GM18502 (cell line): ENCODE measurements at regions not wholly inside any gene's neighbourhood (a gene's known extent, or its start where the extent isn't known, plus 50 kb on each side); places are given as distances from the start of the nearest gene placed in this dataset.

Source experiments
- ATAC-seq: cut with Tn5 transposase; IDR thresholded peaks from one replicate; pipeline ENCODE4 v1.9.1; 2021; ENCODE audit warnings: mild to moderate bottlenecking; ENCODE audit not compliant: unreplicated experiment, poor library complexity

DNA sequence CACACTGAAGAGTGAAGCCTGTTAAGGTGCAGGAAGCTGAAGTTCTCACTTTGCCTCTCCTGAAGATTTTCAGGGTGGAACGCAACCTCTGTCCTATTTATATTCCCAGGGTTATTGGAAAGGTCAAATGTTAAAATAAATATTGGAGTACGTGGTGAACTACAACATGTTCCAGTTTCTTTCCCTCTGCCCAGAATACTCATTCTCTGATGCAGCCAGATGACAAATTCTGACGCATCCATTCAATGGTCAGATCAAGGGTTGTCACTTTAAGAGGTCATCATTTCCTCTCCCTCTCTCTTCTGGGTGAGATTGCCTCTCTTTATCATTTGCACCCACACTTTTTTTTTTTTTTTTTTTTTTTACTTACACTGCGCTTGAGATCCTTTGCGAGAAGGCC lies 277.1 kb downstream of the BRINP1 start:
- ATAC-seq = no peak

DNA sequence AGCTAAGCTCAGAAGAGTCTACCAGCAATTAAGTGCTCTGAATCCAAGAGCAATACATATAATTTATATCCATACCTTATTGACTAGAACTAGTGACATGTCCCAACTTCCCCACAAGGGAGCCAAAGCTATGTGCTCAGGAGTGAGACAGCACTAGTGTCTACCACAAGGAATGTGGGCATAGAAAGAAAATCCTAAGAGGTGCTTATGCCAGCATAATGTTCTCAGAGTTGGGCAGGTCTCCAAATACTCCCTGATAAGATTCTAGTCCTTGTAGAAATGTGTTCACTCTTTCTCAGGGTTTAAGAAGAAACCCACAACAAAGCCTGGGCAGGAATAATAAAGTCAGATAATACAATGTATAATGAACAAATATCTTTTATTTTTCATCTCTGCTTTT lies 275.1 kb downstream of the BRINP1 start:
- no peak for ATAC-seq

DNA sequence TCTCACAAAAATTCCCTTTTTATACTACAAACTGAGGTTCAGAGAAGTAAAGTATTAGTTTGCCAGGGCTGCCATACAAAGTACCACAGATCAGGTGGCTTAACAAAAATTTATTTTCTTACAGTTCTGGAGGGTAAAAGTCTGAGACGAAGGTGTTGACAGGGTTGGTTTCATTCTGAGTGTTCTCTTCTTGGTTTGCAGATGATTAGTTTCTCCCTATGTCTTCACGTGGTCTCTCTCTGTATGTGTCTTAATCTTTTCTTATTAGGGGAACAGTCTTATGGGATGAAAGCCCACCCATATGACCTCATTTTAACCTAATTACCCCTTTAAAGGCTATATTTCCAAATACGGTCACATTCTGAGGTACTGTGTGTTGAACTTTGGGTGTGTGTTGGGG lies 274.2 kb downstream of the BRINP1 start:
- no peak for ATAC-seq

DNA sequence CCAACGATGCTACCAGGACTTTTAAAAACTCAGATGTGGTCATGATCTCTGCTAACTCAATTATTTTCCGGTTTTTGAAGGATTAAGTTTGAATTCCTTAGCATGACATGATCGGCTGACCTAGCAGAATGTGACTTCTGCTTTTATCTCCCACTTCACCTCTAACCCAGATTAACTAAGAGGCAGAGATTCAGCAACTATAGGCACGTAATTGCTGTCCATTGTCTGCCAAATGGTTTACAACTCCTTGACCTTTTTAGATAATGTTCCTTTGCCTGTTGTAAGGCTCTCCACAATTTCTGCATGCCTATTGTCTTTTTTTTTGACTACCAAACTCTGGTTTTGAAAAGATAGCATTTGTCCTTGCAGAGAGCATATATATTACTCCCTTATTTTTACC lies 268.2 kb downstream of the BRINP1 start:
- no peak for ATAC-seq

DNA sequence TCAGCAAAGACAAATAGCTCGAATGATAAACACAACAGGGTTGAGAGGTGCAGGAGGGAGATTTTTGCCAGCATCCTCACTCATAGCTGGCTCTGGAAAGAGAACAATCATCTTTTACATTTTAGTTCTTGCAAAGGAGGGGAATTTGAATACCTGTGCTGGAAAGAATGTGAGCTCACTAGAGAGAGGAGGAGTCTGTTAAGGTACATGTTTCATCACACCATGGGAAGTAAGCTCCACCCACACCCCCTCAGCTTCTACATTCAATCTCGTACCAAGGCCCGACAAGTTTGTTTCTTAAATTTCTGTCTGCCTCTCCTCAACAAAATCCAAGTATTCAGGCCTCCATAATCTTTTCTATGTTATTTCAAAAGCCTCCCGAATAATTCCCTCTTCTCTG lies 254.6 kb downstream of the BRINP1 start:
- ATAC-seq = no peak
